ENCODE measurements at regions not wholly inside any gene's neighbourhood (a gene's known extent, or its start where the extent isn't known, plus 50 kb on each side); places are given as distances from the start of the nearest gene placed in this dataset. TPM values are rescaled to one million over a fixed set of nuclear protein-coding genes. Genes with fewer than 3 reads are reported as not detected.
"Not testable (repeated sequence)": the region's sequence is repeated elsewhere in the genome, so short reads cannot be mapped to it uniquely, and the experiment has no call there.

DNA sequence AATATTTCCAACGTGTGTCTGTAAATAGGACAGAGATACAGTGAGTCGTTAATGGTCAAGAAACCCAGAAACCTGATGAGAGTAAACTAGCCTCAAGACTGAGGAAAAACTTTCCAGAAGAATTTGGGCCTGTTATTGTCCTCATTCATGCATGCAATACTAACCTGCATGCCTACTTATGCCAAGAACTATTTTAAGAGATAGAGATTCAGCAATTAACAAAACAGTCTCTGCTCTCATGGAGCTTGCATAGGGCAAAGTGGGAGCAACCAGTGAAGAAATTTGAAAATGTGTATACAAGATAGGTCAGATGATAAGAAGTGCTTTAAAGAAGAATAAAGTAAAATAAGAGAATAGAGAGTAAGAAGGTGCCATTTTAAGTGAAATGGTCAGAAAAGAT is 66.1 kb upstream of the FRG1 start:
- Histone ChIP-seq H3K18ac (ENCODE audit: low read length) (no peak overlapping the region), H3K23ac (ENCODE audit: low read depth, low read length, poor library complexity) (no peak overlapping the region), H3K9ac (ENCODE audit: low read depth, low read length, poor library complexity) (no peak overlapping the region), H3K27me3 (ENCODE audit: control insufficient read depth in 3 of 3, insufficient read depth in 3 of 3, low read depth in 1 of 3, low read length in 3 of 3) (no peaks in the 10 kb centered on the region), H3K27ac (replicated peaks; ENCODE audit: low read length) (no peak overlapping the region), H3K9me3 (replicated peaks in 1 of 2; ENCODE audit: control insufficient read depth in 2 of 2, insufficient read depth in 1 of 2, low read depth in 1 of 2, low read length in 2 of 2) (no peaks in the 10 kb centered on the region), H2AFZ (ENCODE audit: low read length) (no peak overlapping the region), H3K4ac (ENCODE audit: low read length) (no peak overlapping the region), H2BK120ac (ENCODE audit: low read depth, low read length) (no peak overlapping the region), H2AK5ac (ENCODE audit: low read depth, low read length) (no peak overlapping the region), H4K91ac (ENCODE audit: low read depth, low read length, poor library complexity) (no peak overlapping the region), H3K4me3 (ENCODE audit: low read length in 2 of 2) (no peak overlapping the region), H3K36me3 (replicated peaks in 1 of 2; ENCODE audit: control insufficient read depth in 2 of 2, insufficient read depth in 2 of 2, low read length in 2 of 2) (no peaks in the 10 kb centered on the region), H3K79me1 (ENCODE audit: low read depth, low read length) (no peaks in the 10 kb centered on the region), H3K4me1 (ENCODE audit: control insufficient read depth in 2 of 2, insufficient read depth in 1 of 2, low read depth in 1 of 2, low read length in 2 of 2) (no peaks in the 10 kb centered on the region), H3K14ac (ENCODE audit: low read length) (no peak overlapping the region), H4K8ac (ENCODE audit: low read depth, low read length) (no peak overlapping the region), H2BK12ac (ENCODE audit: low read length) (no peak overlapping the region), H3K4me2 (ENCODE audit: insufficient read depth, low read length, poor library complexity, severe bottlenecking) (no peak overlapping the region), H2BK15ac (ENCODE audit: low read length) (no peak overlapping the region), H2BK5ac (ENCODE audit: low read length) (no peak overlapping the region)
- WGBS, 2 donors (ENCODE audit: extremely low coverage in 2 of 2, insufficient read length in 2 of 2, insufficient replicate concordance in 1 of 2), result no CpG with 5 or more reads among the region's 2 CpGs
- no peak for DNase-seq (ENCODE audit: low spot score)

DNA sequence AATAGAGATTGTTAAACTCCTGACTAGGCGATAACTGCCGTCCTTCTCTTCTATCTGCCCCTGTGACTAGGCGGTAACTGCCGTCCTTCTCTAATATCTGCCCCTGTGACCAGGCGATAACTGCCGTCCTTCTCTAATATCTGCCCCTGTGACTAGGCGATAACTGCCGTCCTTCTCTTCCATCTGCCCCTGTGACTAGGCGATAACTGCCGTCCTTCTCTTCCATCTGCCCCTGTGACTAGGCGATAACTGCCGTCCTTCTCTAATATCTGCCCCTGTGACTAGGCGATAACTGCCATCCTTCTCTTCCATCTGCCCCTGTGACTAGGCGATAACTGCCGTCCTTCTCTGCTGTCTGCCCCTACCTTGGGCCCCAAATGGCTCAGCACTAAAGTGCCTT is 59.5 kb upstream of the FRG1 start:
- H3K4ac ChIP-seq (ENCODE audit: low read length); H2AK5ac ChIP-seq (ENCODE audit: low read depth, low read length); H2BK120ac ChIP-seq (ENCODE audit: low read depth, low read length); H2BK15ac ChIP-seq (ENCODE audit: low read length); H2AFZ ChIP-seq (ENCODE audit: low read length); H3K4me1 ChIP-seq (ENCODE audit: control insufficient read depth in 2 of 2, insufficient read depth in 1 of 2, low read depth in 1 of 2, low read length in 2 of 2); H3K9me3 ChIP-seq (replicated peaks in 1 of 2; ENCODE audit: control insufficient read depth in 2 of 2, insufficient read depth in 1 of 2, low read depth in 1 of 2, low read length in 2 of 2); H3K79me1 ChIP-seq (ENCODE audit: low read depth, low read length); H3K27ac ChIP-seq (replicated peaks; ENCODE audit: low read length); H3K27me3 ChIP-seq (ENCODE audit: control insufficient read depth in 3 of 3, insufficient read depth in 3 of 3, low read depth in 1 of 3, low read length in 3 of 3); H2BK5ac ChIP-seq (ENCODE audit: low read length); H2BK12ac ChIP-seq (ENCODE audit: low read length); H3K36me3 ChIP-seq (replicated peaks in 1 of 2; ENCODE audit: control insufficient read depth in 2 of 2, insufficient read depth in 2 of 2, low read length in 2 of 2); H3K4me3 ChIP-seq (ENCODE audit: low read length in 2 of 2); H3K9ac ChIP-seq (ENCODE audit: low read depth, low read length, poor library complexity); H3K4me2 ChIP-seq (ENCODE audit: insufficient read depth, low read length, poor library complexity, severe bottlenecking): not testable (repeated sequence)
- H3K18ac ChIP-seq (ENCODE audit: low read length), result peak overlapping the region; percentile 9
- peak; percentile 30 for DNase-seq (ENCODE audit: low spot score)
- H3K14ac ChIP-seq (ENCODE audit: low read length), result peak overlapping the region; percentile 0
- H4K91ac ChIP-seq (ENCODE audit: low read depth, low read length, poor library complexity), result peak overlapping the region; percentile 7
- WGBS, 2 donors (ENCODE audit: extremely low coverage in 2 of 2, insufficient read length in 2 of 2, insufficient replicate concordance in 1 of 2), result no CpG with 5 or more reads among the region's 15 CpGs
- H3K23ac ChIP-seq (ENCODE audit: low read depth, low read length, poor library complexity), result peak overlapping the region; percentile 1
- H4K8ac ChIP-seq (ENCODE audit: low read depth, low read length), result peak overlapping the region; percentile 73

DNA sequence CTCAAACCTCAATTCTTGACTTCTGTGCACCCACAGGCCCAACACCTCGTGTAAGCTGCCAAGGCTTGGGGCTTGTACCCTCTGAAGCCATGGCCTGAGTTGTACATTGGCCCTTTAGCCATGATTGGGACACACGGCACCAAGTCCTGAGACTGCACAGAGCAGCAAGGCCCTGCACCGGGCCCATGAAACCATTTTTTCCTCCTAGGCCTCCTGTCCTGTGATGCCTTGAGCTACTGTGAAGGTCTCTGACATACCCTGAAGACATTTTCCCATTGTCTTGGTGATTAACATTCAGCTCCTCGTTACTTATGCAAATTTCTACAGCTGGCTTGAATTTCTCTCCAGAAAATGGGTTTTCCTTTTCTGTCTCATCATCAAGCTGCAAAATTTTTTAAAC is 52.3 kb upstream of the FRG1 start:
- not testable (repeated sequence) for H3K14ac ChIP-seq (ENCODE audit: low read length); H3K4me1 ChIP-seq (ENCODE audit: control insufficient read depth in 2 of 2, insufficient read depth in 1 of 2, low read depth in 1 of 2, low read length in 2 of 2); H3K27ac ChIP-seq (replicated peaks; ENCODE audit: low read length); H3K9me3 ChIP-seq (replicated peaks in 1 of 2; ENCODE audit: control insufficient read depth in 2 of 2, insufficient read depth in 1 of 2, low read depth in 1 of 2, low read length in 2 of 2); H4K91ac ChIP-seq (ENCODE audit: low read depth, low read length, poor library complexity); H2AK5ac ChIP-seq (ENCODE audit: low read depth, low read length); H3K4me3 ChIP-seq (ENCODE audit: low read length in 2 of 2); H2BK120ac ChIP-seq (ENCODE audit: low read depth, low read length); H3K4ac ChIP-seq (ENCODE audit: low read length); H3K18ac ChIP-seq (ENCODE audit: low read length); H3K4me2 ChIP-seq (ENCODE audit: insufficient read depth, low read length, poor library complexity, severe bottlenecking); H3K27me3 ChIP-seq (ENCODE audit: control insufficient read depth in 3 of 3, insufficient read depth in 3 of 3, low read depth in 1 of 3, low read length in 3 of 3); H2BK5ac ChIP-seq (ENCODE audit: low read length); H3K9ac ChIP-seq (ENCODE audit: low read depth, low read length, poor library complexity); H3K23ac ChIP-seq (ENCODE audit: low read depth, low read length, poor library complexity); H2BK12ac ChIP-seq (ENCODE audit: low read length); H2AFZ ChIP-seq (ENCODE audit: low read length); H4K8ac ChIP-seq (ENCODE audit: low read depth, low read length); H3K36me3 ChIP-seq (replicated peaks in 1 of 2; ENCODE audit: control insufficient read depth in 2 of 2, insufficient read depth in 2 of 2, low read length in 2 of 2); DNase-seq (ENCODE audit: low spot score); H3K79me1 ChIP-seq (ENCODE audit: low read depth, low read length); H2BK15ac ChIP-seq (ENCODE audit: low read length)
- no CpG with 5 or more reads among the region's 4 CpGs for WGBS, 2 donors (ENCODE audit: extremely low coverage in 2 of 2, insufficient read length in 2 of 2, insufficient replicate concordance in 1 of 2)

Small RNA genes in the stretch of these regions (small RNA-seq; reads per million reads assigned to genes)
- gene RNU1-51P (ENCODE audit: insufficient read depth), result not detected
- gene RNU7-192P (ENCODE audit: insufficient read depth), result not detected

Data from neuronal stem cell (in vitro differentiated cells).